ENCODE measurements at regions not wholly inside any gene's neighbourhood (a gene's known extent, or its start where the extent isn't known, plus 50 kb on each side); places are given as distances from the start of the nearest gene placed in this dataset.

DNA sequence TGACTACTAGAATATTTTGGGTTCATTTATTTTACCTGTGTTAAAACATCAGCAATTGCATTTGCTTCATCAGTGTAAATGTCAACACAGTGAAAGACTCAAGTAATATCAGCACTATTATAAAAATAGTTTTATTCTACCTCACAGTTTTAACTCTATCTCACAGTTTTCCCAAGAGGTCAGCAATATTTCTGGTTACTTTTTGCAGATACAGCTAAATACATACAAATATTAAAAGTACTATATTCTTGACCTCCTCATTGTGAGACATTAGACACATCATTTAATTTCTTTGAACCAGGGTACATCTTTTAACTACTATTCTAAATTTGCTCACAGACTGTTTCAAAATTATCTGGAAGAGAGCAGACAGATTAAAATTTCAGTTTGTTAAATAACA lies 321.7 kb upstream of the OR4E1 start:
- TF ChIP-seq, protein P1, sequence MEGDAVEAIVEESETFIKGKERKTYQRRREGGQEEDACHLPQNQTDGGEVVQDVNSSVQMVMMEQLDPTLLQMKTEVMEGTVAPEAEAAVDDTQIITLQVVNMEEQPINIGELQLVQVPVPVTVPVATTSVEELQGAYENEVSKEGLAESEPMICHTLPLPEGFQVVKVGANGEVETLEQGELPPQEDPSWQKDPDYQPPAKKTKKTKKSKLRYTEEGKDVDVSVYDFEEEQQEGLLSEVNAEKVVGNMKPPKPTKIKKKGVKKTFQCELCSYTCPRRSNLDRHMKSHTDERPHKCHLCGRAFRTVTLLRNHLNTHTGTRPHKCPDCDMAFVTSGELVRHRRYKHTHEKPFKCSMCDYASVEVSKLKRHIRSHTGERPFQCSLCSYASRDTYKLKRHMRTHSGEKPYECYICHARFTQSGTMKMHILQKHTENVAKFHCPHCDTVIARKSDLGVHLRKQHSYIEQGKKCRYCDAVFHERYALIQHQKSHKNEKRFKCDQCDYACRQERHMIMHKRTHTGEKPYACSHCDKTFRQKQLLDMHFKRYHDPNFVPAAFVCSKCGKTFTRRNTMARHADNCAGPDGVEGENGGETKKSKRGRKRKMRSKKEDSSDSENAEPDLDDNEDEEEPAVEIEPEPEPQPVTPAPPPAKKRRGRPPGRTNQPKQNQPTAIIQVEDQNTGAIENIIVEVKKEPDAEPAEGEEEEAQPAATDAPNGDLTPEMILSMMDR (IDR thresholded peaks at IDR 0.05): no peak
- no peak overlapping the region for H3K4me3 ChIP-seq (replicated peaks in 1 of 3; ENCODE audit: low read depth in 2 of 3, low read length in 3 of 3)
- Mint-ChIP-seq H3K4me1 (peaks cover 4% of the 10 kb centered on the region), H3K36me3 (no peaks in the 10 kb centered on the region), H3K27me3 (ENCODE audit: low read depth in 3 of 3) (peaks cover 0 to 2% (median 0%) of the 10 kb centered on the region in 3 donors), H3K27ac (no peak overlapping the region), H3K4me3 (no peak overlapping the region), H3K9me3 (no peaks in the 10 kb centered on the region)
- no peaks in the 10 kb centered on the region for H3K4me1 ChIP-seq (ENCODE audit: control insufficient read depth in 1 of 2, insufficient read depth in 2 of 2, low read length in 2 of 2)
- no peaks in the 10 kb centered on the region for H3K79me2 ChIP-seq (ENCODE audit: insufficient read depth, low read length)
- no peak overlapping the region for H3K9ac ChIP-seq (ENCODE audit: insufficient read depth, low read length, poor library complexity, severe bottlenecking)
- intact Hi-C loops (cut with micrococcal nuclease): no loop called here
- H3K27ac ChIP-seq (ENCODE audit: low read depth in 1 of 2, low read length in 2 of 2): no peak overlapping the region
- H3K27me3 ChIP-seq (ENCODE audit: control insufficient read depth in 2 of 2, insufficient read depth in 2 of 2, low read length in 2 of 2): peaks cover 0 to 2% of the 10 kb centered on the region in 2 donors
- DNase-seq: no peak
- H3K4me2 ChIP-seq (replicated peaks; ENCODE audit: extremely low read depth, low read length, poor library complexity, severe bottlenecking): no peak overlapping the region
- H4K20me1 ChIP-seq (ENCODE audit: insufficient read depth, low read length): no peaks in the 10 kb centered on the region
- no peak overlapping the region for H2AFZ ChIP-seq (ENCODE audit: insufficient read depth, low read depth, low read length, poor library complexity, severe bottlenecking)
- no peaks in the 10 kb centered on the region for H3K9me3 ChIP-seq (replicated peaks in 1 of 2; ENCODE audit: control insufficient read depth in 1 of 2, insufficient read depth in 1 of 2, low read length in 2 of 2)
- no peaks in the 10 kb centered on the region for H3K36me3 ChIP-seq (replicated peaks in 1 of 2; ENCODE audit: control insufficient read depth in 1 of 2, insufficient read depth in 2 of 2, low read length in 2 of 2)

DNA sequence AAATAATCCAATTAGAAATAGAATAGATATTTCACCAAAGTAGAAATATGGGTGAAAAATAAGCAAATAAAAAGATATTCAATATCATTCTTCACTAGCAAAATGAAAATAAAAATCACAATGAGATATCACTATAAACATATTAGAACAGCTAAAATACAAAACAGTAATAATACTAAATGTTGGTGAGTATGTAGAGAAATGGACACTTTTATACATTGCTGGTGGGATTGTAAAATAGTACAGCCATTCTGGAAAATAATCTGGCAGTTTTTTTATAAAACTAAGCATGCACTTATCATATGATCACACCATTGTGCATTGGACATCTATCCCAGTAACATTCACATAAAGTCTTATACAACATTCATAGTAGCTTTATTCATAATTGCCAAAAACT lies 320.2 kb upstream of the OR4E1 start:
- Mint-ChIP-seq H3K36me3 (no peaks in the 10 kb centered on the region), H3K27me3 (ENCODE audit: low read depth in 3 of 3) (peaks cover 0 to 2% (median 0%) of the 10 kb centered on the region in 3 donors), H3K9me3 (no peaks in the 10 kb centered on the region), H3K4me1 (peaks cover 4% of the 10 kb centered on the region), H3K27ac (no peak overlapping the region), H3K4me3 (no peak overlapping the region)
- no peak overlapping the region for H2AFZ ChIP-seq (ENCODE audit: insufficient read depth, low read depth, low read length, poor library complexity, severe bottlenecking)
- H4K20me1 ChIP-seq (ENCODE audit: insufficient read depth, low read length): no peaks in the 10 kb centered on the region
- no peak for DNase-seq
- no peaks in the 10 kb centered on the region for H3K36me3 ChIP-seq (replicated peaks in 1 of 2; ENCODE audit: control insufficient read depth in 1 of 2, insufficient read depth in 2 of 2, low read length in 2 of 2)
- no peaks in the 10 kb centered on the region for H3K79me2 ChIP-seq (ENCODE audit: insufficient read depth, low read length)
- H3K27me3 ChIP-seq (ENCODE audit: control insufficient read depth in 2 of 2, insufficient read depth in 2 of 2, low read length in 2 of 2): peaks cover 0 to 2% of the 10 kb centered on the region in 2 donors
- TF ChIP-seq, protein P1 (IDR thresholded peaks at IDR 0.05): no peak
- H3K27ac ChIP-seq (ENCODE audit: low read depth in 1 of 2, low read length in 2 of 2): no peak overlapping the region
- H3K4me2 ChIP-seq (replicated peaks; ENCODE audit: extremely low read depth, low read length, poor library complexity, severe bottlenecking): no peak overlapping the region
- no peaks in the 10 kb centered on the region for H3K9me3 ChIP-seq (replicated peaks in 1 of 2; ENCODE audit: control insufficient read depth in 1 of 2, insufficient read depth in 1 of 2, low read length in 2 of 2)
- H3K4me1 ChIP-seq (ENCODE audit: control insufficient read depth in 1 of 2, insufficient read depth in 2 of 2, low read length in 2 of 2): no peaks in the 10 kb centered on the region
- H3K9ac ChIP-seq (ENCODE audit: insufficient read depth, low read length, poor library complexity, severe bottlenecking): no peak overlapping the region
- H3K4me3 ChIP-seq (replicated peaks in 1 of 3; ENCODE audit: low read depth in 2 of 3, low read length in 3 of 3): no peak overlapping the region
- intact Hi-C loops (cut with micrococcal nuclease): no loop called here

Data from CD14-positive monocyte (primary cell).